Renal cortical epithelial cell (primary cell): ENCODE measurements at regions not wholly inside any gene's neighbourhood (a gene's known extent, or its start where the extent isn't known, plus 50 kb on each side); places are given as distances from the start of the nearest gene placed in this dataset.

Experiments
- DNase-seq: peaks from one replicate; pipeline ENCODE4 v3.0.0-alpha.2; 2011; ENCODE audit warnings: low read depth

- DNase-seq = no peak
Observed at GRCh38 chr2:220219371-220219770, 591.9 kb downstream of the SLC4A3 start.

- DNase-seq = no peak
Observed at GRCh38 chr2:220220009-220220408, 592.6 kb downstream of the SLC4A3 start.

GRCh38 chr2:220221992-220222391 is 594.6 kb downstream of the SLC4A3 start:
- no peak for DNase-seq

- DNase-seq = peak; percentile 97
Observed at GRCh38 chr2:220224691-220225543, 597.5 kb downstream of the SLC4A3 start.

GRCh38 chr2:220226076-220226475 is 598.6 kb downstream of the SLC4A3 start:
- peak; percentile 29 for DNase-seq

GRCh38 chr2:220226546-220226945 is 599.1 kb downstream of the SLC4A3 start:
- DNase-seq = no peak

GRCh38 chr2:220227266-220227920 is 600.0 kb downstream of the SLC4A3 start:
- DNase-seq = no peak

GRCh38 chr2:220228310-220229006 is 601.0 kb downstream of the SLC4A3 start:
- peak; percentile 98 for DNase-seq

- no peak for DNase-seq
Observed at GRCh38 chr2:220240641-220241040, 613.2 kb downstream of the SLC4A3 start.

- DNase-seq = no peak
Observed at GRCh38 chr2:220241423-220241822, 614.0 kb downstream of the SLC4A3 start.

GRCh38 chr2:220243571-220243970 is 616.1 kb downstream of the SLC4A3 start:
- no peak for DNase-seq

GRCh38 chr2:220246386-220246785 is 619.0 kb downstream of the SLC4A3 start:
- DNase-seq = no peak

- DNase-seq = no peak
Observed at GRCh38 chr2:220247588-220248350, 620.3 kb downstream of the SLC4A3 start.

- no peak for DNase-seq
Observed at GRCh38 chr2:220259662-220260061, 632.2 kb downstream of the SLC4A3 start.

- DNase-seq = no peak
Observed at GRCh38 chr2:220263300-220263699, 635.9 kb downstream of the SLC4A3 start.

GRCh38 chr2:220269367-220269766 is 641.9 kb downstream of the SLC4A3 start:
- DNase-seq = no peak

- DNase-seq = peak; percentile 76
Observed at GRCh38 chr2:220270481-220271070, 643.1 kb downstream of the SLC4A3 start.

GRCh38 chr2:220272656-220273055 is 645.2 kb downstream of the SLC4A3 start:
- no peak for DNase-seq

GRCh38 chr2:220273082-220273481 is 645.7 kb downstream of the SLC4A3 start:
- DNase-seq = no peak

GRCh38 chr2:220275454-220275853 is 648.0 kb downstream of the SLC4A3 start:
- peak; percentile 76 for DNase-seq

- DNase-seq = peak; percentile 13
Observed at GRCh38 chr2:220276741-220277444, 649.5 kb downstream of the SLC4A3 start.
